RWPE1 (cell line): ENCODE measurements at regions not wholly inside any gene's neighbourhood (a gene's known extent, or its start where the extent isn't known, plus 50 kb on each side); places are given as distances from the start of the nearest gene placed in this dataset.
"Not testable (repeated sequence)": the region's sequence is repeated elsewhere in the genome, so short reads cannot be mapped to it uniquely, and the experiment has no call there.

ENCODE experiments used
- CTCF ChIA-PET: fragments of 350-600 bp; sonication (Branson Sonifier 250); formaldehyde crosslinking; extraction: SDS; loops from one replicate; lab custom pipeline; 2021; lab: Yijun Ruan, JAX
- POLR2A ChIA-PET: fragments of 400-600 bp; formaldehyde crosslinking; extraction: SDS; loops from one replicate; lab custom pipeline; 2020; ENCODE audit warnings: antibody characterized with exemption; ENCODE audit not compliant: low non-redundant PET; lab: Yijun Ruan, JAX
- DNase-seq: peaks from one replicate; pipeline ENCODE4 v3.0.0; 2012; ENCODE audit warnings: low spot score
- H3K27ac ChIP-seq: fragments of 450-650 bp; 2 replicates; pipeline ENCODE4 v1.5.1; 2017
- CTCF ChIP-seq: fragments of 450-650 bp; conservative IDR thresholded peaks from 2 replicates; pipeline ENCODE4 v1.5.1; 2017; ENCODE audit warnings: low read depth, mild to moderate bottlenecking

DNA sequence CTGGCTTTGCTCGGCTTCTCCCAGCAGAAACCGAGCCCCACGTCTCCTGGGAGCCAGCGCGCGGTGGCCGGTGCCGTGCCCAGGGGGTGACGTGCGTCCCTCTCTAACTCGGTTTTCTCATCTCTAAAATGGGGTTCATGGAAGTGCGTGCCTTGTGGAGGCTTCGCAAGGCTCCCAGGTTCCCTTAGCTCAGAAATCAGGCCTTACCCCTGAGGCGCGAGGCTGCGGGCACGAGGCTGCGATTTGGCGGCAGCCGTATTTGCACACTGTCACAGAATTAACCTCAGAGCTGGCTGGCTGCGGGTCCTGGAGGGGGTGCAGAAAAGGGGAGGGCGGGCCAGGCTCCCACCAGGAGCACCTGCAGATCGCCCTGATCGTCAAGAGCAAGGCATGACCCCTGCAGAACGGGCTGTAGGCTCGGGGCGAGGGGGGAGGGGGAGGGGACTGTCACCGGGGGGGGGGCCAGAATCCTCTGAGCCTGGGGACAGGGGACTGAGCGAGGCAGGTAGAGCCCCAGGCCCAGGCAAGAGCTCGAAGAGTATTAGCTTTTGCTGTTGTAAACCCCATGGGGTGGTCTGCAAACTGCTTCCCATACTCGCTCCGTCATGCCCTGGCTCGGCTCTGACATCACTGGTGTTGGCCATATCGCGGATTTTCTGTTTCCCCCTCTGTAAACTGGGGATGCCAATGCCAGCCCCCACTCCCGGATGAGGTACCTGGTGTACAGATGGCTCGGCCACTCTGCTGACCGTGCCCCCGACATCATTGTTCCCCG, 62.2 kb downstream of the CCNE1 start:
- no peak overlapping the region for H3K27ac ChIP-seq
- TF ChIP-seq CTCF = peak; percentile 66
- POLR2A ChIA-PET = no interaction called here
- no peak for DNase-seq
- CTCF ChIA-PET = interaction anchor here (0.6 to 3.6 kb wide), 11 partner anchors 10 to 158 kb away, joined by 3 to 43 read pairs (median 4); no protein-coding TSS in a partner anchor

DNA sequence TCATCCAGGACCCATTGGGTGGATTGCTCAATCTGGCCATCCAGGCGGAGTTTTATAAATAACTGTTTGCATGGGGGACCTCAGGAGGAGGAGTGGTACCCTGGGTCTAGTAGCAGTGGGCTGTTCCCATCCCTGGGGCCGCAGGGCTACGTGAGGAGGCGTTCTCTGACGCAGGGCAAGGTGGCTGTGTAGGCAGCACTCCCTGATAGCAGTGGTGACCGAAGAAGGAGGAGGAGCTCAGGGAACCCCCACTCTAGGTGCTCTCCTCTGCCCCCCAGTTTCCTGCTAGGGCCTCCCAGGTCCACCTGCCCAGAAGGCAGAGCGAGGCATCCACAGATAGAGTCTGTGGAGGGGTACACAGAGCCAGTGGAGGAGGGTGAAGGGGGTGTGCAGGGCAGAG, 64.1 kb downstream of the CCNE1 start:
- no peak for DNase-seq
- CTCF ChIA-PET = interaction anchor here (0.9 kb wide), 1 partner anchor 10 kb away, joined by 3 read pairs; no protein-coding TSS in a partner anchor
- POLR2A ChIA-PET = no interaction called here
- no peak for TF ChIP-seq CTCF
- no peak overlapping the region for H3K27ac ChIP-seq

DNA sequence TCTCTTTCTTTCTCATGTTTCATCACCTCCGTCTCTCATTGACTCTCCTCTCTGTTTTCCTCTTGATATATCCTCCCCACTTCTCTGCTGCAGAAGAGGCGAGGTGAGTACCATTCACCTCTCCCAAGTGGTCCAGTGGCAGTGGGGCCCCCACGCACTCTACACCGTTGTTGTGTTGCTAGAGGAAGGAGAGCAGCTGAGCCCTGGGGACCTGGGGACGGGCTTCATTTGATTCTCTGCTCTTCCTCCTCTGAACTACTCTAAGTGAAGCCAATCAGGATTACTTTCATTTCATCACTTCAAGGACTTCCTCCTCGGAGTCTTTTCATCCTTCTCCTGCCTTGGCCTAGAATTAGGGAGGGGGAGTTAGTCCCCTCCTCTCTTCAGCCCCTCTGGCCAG, 64.6 kb downstream of the CCNE1 start:
- ChIA-PET CTCF (interaction anchor here (0.9 kb wide), 1 partner anchor 9 kb away, joined by 3 read pairs; no protein-coding TSS in a partner anchor), POLR2A (interaction anchor here (0.6 kb wide), 2 partner anchors 115 to 117 kb away, joined by 4 to 5 read pairs; no protein-coding TSS in a partner anchor)
- no peak overlapping the region for H3K27ac ChIP-seq
- TF ChIP-seq CTCF = no peak
- DNase-seq = no peak

DNA sequence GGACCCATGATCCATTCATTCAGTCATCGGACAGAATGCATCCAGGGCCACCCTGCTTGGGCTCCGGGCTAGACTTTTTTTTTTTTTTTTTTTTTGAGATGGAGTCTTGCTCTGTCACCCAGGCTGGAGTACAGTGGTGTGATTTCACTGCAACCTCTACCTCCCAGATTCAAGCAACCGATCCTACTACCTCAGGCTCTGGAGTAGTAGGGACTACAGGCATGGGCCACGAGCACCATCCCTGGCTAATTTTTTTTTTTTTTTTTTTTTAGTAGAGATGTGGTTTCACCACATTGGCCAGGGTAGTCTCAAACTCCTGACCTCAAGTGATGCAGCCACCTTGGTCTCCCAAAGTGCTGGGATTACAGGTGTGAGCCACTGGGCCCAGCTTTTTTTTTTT, 65.1 kb downstream of the CCNE1 start:
- not testable (repeated sequence) for H3K27ac ChIP-seq, DNase-seq
- CTCF ChIA-PET = interaction anchor here (0.9 kb wide), 1 partner anchor 9 kb away, joined by 3 read pairs; no protein-coding TSS in a partner anchor
- POLR2A ChIA-PET = interaction anchor here (0.6 kb wide), 2 partner anchors 115 to 117 kb away, joined by 4 to 5 read pairs; no protein-coding TSS in a partner anchor

GRCh38 chr19:29878973-29879654, 62.9 kb upstream of the URI1 start:
- POLR2A ChIA-PET = no interaction called here
- CTCF ChIA-PET = no interaction called here
- H3K27ac ChIP-seq = no peak overlapping the region
- peak; percentile 45 for DNase-seq
- TF ChIP-seq CTCF = no peak

DNA sequence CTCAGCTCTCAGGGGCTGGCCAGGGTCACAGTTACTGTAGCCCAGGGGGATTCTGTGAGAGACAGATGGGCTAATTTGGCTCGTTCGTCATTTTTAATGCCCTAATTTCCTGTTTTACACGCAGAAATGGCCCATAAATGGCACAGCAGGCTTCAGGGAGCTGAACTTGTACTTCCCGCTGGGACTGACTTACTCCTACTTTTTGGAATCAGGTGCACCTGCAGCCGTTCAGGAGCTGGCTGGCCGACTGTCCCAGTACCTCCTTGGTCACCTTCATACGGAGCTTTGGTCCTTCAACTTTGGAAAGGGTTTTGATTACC, 62.4 kb upstream of the URI1 start:
- no peak for DNase-seq
- POLR2A ChIA-PET = no interaction called here
- CTCF ChIA-PET = no interaction called here
- TF ChIP-seq CTCF = no peak
- no peak overlapping the region for H3K27ac ChIP-seq
